ENCODE measurements at regions not wholly inside any gene's neighbourhood (a gene's known extent, or its start where the extent isn't known, plus 50 kb on each side); places are given as distances from the start of the nearest gene placed in this dataset.

DNA sequence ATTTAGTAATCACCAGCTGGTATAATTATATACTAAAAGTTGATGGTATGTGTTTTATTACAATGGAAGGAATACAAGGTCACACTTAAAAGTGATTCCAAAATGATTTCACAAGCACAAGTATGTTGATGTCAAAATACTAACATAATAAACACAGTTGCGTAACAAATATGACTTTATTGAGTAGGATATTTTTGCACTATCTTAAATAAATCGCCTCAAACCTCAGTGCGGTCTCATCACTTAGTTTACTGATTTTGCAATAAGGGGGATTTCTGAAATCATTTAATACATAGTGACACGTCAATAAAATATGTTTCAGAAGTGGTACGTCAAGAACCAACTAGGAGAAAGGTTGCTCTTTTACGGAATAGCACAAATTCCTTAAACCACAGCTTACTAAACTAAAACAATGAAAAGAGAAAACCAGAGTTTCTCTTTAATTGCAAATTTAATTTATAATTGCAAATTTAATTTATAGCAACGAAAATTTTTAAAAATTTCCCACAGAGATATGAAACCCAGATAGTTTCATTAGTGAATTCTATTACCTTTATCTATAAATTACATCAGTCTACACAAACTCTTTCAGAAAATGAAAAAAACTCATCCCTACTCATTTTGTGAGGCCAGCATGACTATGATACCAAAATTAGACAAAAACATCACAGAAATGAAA lies 304.0 kb upstream of the REG3G start:
- no peak for DNase-seq (ENCODE audit: low spot score)
- no peaks in the 10 kb centered on the region for H3K9me3 Mint-ChIP-seq (ENCODE audit: unreplicated experiment)
- H3K27ac Mint-ChIP-seq (ENCODE audit: unreplicated experiment): no peak overlapping the region
- no peak overlapping the region for H3K4me3 Mint-ChIP-seq (ENCODE audit: unreplicated experiment)
- H3K4me1 Mint-ChIP-seq (ENCODE audit: unreplicated experiment): no peaks in the 10 kb centered on the region
- no peaks in the 10 kb centered on the region for H3K27me3 Mint-ChIP-seq (ENCODE audit: unreplicated experiment)
- no peaks in the 10 kb centered on the region for H3K36me3 Mint-ChIP-seq (ENCODE audit: low read depth, unreplicated experiment)
- TF ChIP-seq, protein P1, sequence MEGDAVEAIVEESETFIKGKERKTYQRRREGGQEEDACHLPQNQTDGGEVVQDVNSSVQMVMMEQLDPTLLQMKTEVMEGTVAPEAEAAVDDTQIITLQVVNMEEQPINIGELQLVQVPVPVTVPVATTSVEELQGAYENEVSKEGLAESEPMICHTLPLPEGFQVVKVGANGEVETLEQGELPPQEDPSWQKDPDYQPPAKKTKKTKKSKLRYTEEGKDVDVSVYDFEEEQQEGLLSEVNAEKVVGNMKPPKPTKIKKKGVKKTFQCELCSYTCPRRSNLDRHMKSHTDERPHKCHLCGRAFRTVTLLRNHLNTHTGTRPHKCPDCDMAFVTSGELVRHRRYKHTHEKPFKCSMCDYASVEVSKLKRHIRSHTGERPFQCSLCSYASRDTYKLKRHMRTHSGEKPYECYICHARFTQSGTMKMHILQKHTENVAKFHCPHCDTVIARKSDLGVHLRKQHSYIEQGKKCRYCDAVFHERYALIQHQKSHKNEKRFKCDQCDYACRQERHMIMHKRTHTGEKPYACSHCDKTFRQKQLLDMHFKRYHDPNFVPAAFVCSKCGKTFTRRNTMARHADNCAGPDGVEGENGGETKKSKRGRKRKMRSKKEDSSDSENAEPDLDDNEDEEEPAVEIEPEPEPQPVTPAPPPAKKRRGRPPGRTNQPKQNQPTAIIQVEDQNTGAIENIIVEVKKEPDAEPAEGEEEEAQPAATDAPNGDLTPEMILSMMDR (IDR thresholded peaks at IDR 0.05; ENCODE audit: unreplicated experiment): no peak

DNA sequence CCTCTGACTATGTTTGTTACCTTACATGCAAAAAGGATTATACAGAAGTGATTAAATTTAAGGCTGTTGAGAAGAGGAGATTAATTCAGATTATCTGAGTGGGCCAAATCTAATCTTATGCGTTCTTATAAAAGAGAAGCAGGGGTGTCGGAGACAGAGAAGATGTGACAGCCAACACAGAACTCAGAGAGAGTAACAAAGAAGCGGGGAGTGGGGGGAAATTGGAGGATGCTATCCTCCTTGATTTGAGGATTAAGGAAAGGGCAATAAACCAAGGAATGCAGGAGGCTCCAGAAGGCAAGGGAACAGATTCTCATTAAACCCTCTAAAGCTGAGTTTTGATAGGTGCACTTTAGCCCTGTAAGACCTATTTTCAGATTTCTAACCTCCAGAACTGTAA lies 291.3 kb upstream of the REG3G start:
- H3K4me1 Mint-ChIP-seq (ENCODE audit: unreplicated experiment): no peaks in the 10 kb centered on the region
- TF ChIP-seq, protein P1 (IDR thresholded peaks at IDR 0.05; ENCODE audit: unreplicated experiment): no peak

DNA sequence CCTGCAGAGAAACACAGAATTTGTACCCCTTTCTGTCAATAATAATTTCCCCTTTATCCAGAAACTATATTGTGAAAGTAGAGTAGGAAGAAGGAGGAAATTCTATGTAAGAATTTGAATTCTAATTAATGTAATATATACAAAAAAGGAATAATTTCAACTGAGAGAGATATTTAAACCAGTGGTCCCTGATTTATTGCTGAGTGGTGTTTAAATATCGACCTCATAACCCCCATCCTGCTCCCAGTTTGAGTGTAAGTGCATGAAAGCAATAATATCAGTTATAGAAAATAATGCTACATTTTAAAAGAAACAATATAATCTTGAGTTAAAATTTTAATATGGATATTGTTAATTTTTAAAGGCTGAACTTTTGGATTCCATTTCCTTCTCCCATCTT lies 286.2 kb upstream of the REG3G start:
- no peaks in the 10 kb centered on the region for H3K27me3 Mint-ChIP-seq (ENCODE audit: unreplicated experiment)
- no peaks in the 10 kb centered on the region for H3K9me3 Mint-ChIP-seq (ENCODE audit: unreplicated experiment)
- TF ChIP-seq, protein P1 (IDR thresholded peaks at IDR 0.05; ENCODE audit: unreplicated experiment): no peak
- H3K36me3 Mint-ChIP-seq (ENCODE audit: low read depth, unreplicated experiment): no peaks in the 10 kb centered on the region
- no peak overlapping the region for H3K4me3 Mint-ChIP-seq (ENCODE audit: unreplicated experiment)
- DNase-seq (ENCODE audit: low spot score): no peak
- no peak overlapping the region for H3K27ac Mint-ChIP-seq (ENCODE audit: unreplicated experiment)
- H3K4me1 Mint-ChIP-seq (ENCODE audit: unreplicated experiment): no peaks in the 10 kb centered on the region

More for the DNA sequence above, 291.3 kb upstream of the REG3G start:
- Mint-ChIP-seq H3K9me3 (ENCODE audit: unreplicated experiment) (no peaks in the 10 kb centered on the region), H3K36me3 (ENCODE audit: low read depth, unreplicated experiment) (no peaks in the 10 kb centered on the region), H3K27me3 (ENCODE audit: unreplicated experiment) (no peaks in the 10 kb centered on the region), H3K27ac (ENCODE audit: unreplicated experiment) (no peak overlapping the region), H3K4me3 (ENCODE audit: unreplicated experiment) (no peak overlapping the region)
- DNase-seq (ENCODE audit: low spot score): no peak

DNA sequence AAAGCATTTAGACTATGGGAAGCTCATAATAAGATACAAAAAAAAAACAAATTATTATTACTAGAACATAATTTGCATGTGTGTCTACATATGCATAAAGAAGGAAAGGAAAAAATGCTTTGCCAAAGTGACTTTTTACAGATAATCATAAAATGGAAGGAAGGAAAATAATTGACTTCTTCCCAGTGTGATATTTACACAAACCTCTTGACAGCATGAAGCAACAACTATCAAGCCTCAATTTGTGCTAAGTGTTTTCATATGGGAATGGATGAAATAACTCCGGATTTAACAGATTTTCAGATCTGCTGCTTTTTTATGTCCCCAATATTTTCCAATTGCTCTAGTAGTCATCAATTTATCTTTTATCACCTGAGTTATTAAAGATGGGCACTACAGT lies 275.9 kb upstream of the REG3G start:
- H3K9me3 Mint-ChIP-seq (ENCODE audit: unreplicated experiment): no peaks in the 10 kb centered on the region
- TF ChIP-seq, protein P1 (IDR thresholded peaks at IDR 0.05; ENCODE audit: unreplicated experiment): no peak
- H3K27me3 Mint-ChIP-seq (ENCODE audit: unreplicated experiment): no peaks in the 10 kb centered on the region
- H3K36me3 Mint-ChIP-seq (ENCODE audit: low read depth, unreplicated experiment): no peaks in the 10 kb centered on the region
- H3K4me3 Mint-ChIP-seq (ENCODE audit: unreplicated experiment): no peak overlapping the region
- H3K27ac Mint-ChIP-seq (ENCODE audit: unreplicated experiment): no peak overlapping the region
- H3K4me1 Mint-ChIP-seq (ENCODE audit: unreplicated experiment): no peaks in the 10 kb centered on the region
- DNase-seq (ENCODE audit: low spot score): no peak

DNA sequence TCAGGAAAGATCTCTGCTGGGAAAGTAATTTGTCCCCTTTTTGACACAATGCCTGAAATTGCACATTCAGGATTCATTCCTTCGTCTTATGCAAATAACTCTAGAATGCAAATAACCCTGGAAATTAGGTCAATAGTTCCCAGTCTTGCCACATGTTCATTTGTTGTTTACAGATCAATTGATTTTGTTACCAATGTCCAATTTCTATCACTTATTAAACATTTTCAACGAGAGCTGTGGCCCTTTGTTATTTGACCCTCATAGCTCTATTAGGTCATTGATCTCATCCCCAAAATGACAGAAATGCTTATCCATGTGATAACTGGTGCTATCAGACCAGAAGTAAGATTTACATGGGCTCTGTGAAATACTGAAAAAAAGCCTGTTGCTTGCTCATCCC lies 275.3 kb upstream of the REG3G start:
- no peaks in the 10 kb centered on the region for H3K36me3 Mint-ChIP-seq (ENCODE audit: low read depth, unreplicated experiment)
- H3K27ac Mint-ChIP-seq (ENCODE audit: unreplicated experiment): no peak overlapping the region
- TF ChIP-seq, protein P1 (IDR thresholded peaks at IDR 0.05; ENCODE audit: unreplicated experiment): no peak
- H3K4me3 Mint-ChIP-seq (ENCODE audit: unreplicated experiment): no peak overlapping the region
- no peaks in the 10 kb centered on the region for H3K27me3 Mint-ChIP-seq (ENCODE audit: unreplicated experiment)
- no peak for DNase-seq (ENCODE audit: low spot score)
- H3K9me3 Mint-ChIP-seq (ENCODE audit: unreplicated experiment): no peaks in the 10 kb centered on the region
- no peaks in the 10 kb centered on the region for H3K4me1 Mint-ChIP-seq (ENCODE audit: unreplicated experiment)

Data from endothelial cell (in vitro differentiated cells).